ENCODE measurements at regions not wholly inside any gene's neighbourhood (a gene's known extent, or its start where the extent isn't known, plus 50 kb on each side); places are given as distances from the start of the nearest gene placed in this dataset.

GRCh38 chr16:51779240-51779639 lies 628.2 kb upstream of the SALL1 start:
- TF ChIP-seq RCOR1 (IDR thresholded peaks at IDR 0.05; ENCODE audit: insufficient replicate concordance, low read length) (no peak), CHD1 (IDR thresholded peaks at IDR 0.05; ENCODE audit: low read depth, low read length) (no peak), POLR2A (IDR thresholded peaks at IDR 0.05; ENCODE audit: low read depth, low read length) (no peak), CTCF (conservative IDR thresholded peaks at IDR 0.05; ENCODE audit: low read depth, low read length) (no peak), USF2 (IDR thresholded peaks at IDR 0.05; ENCODE audit: low read depth, low read length) (no peak), BHLHE40 (IDR thresholded peaks at IDR 0.05; ENCODE audit: low read depth, low read length) (no peak), FOS (IDR thresholded peaks at IDR 0.05; ENCODE audit: low read depth, low read length) (no peak), MAFK (IDR thresholded peaks at IDR 0.05; ENCODE audit: low read depth, low read length) (no peak), MAZ (IDR thresholded peaks at IDR 0.05; ENCODE audit: borderline replicate concordance, low read depth, low read length) (no peak), CEBPB (IDR thresholded peaks at IDR 0.05; ENCODE audit: low read depth, low read length) (no peak), MXI1 (IDR thresholded peaks at IDR 0.05; ENCODE audit: borderline replicate concordance, low read depth, low read length) (no peak), RFX5 (IDR thresholded peaks at IDR 0.05; ENCODE audit: low read depth, low read length) (no peak)

Measured in IMR-90 (cell line).